Bronchial epithelial cell (primary cell): ENCODE measurements at regions not wholly inside any gene's neighbourhood (a gene's known extent, or its start where the extent isn't known, plus 50 kb on each side); places are given as distances from the start of the nearest gene placed in this dataset.

ENCODE experiments used
- DNase-seq: peaks from one replicate; pipeline ENCODE4 v3.0.0-alpha.2; 2010; ENCODE audit warnings: low read depth
- FAIRE-seq: peaks from 2 replicates; lab custom pipeline; 2011; peaks lifted over from hg19 to GRCh38; lab: Jason Lieb, UNC
- H3K27me3 ChIP-seq: 2 replicates; pipeline ENCODE4 v1.5.1; 2011; ENCODE audit warnings: low read length; ENCODE audit not compliant: control insufficient read depth, insufficient read depth
- H3K36me3 ChIP-seq: 2 replicates; pipeline ENCODE4 v1.5.1; 2011; ENCODE audit warnings: low read length; ENCODE audit not compliant: control insufficient read depth, insufficient read depth
- H3K4me3 ChIP-seq: 2 replicates; pipeline ENCODE4 v1.5.1; 2011; ENCODE audit warnings: mild to moderate bottlenecking, low read depth, low read length, control low read depth
- CTCF ChIP-seq: IDR thresholded peaks from 2 replicates; pipeline ENCODE4 v1.5.1; 2011; ENCODE audit warnings: mild to moderate bottlenecking, moderate library complexity, low read length, control low read depth, inconsistent platforms; ENCODE audit not compliant: insufficient read depth, severe bottlenecking

- FAIRE-seq: no peak
- Histone ChIP-seq H3K36me3 (no peaks in the 10 kb centered on the region), H3K4me3 (no peak overlapping the region), H3K27me3 (no peaks in the 10 kb centered on the region)
- no peak for DNase-seq
- TF ChIP-seq CTCF: no peak
These were observed 106.0 kb downstream of the RPL22L1 start for GRCh38 chr3:170764017-170764416.

DNA sequence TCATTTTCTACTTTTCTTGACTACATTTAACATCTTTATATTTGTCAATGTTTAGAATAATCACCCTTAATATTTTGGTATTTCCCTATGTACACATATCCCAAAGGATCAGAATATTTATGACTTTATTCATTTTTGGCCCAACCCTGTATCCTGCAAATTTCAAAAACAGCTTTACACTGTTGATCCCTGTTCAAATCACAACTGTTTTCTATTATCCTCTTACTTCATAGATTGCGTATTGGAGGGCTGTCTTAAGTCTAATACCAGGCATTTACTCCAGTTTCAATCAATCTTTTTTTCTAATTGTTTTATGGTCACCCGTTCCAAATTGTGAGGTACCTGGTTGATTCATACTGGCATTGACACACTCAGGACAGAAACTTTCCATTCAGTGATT is 107.9 kb downstream of the RPL22L1 start:
- Histone ChIP-seq H3K36me3 (no peaks in the 10 kb centered on the region), H3K4me3 (no peak overlapping the region), H3K27me3 (no peaks in the 10 kb centered on the region)
- FAIRE-seq (no peak), DNase-seq (no peak)
- TF ChIP-seq CTCF: no peak

GRCh38 chr3:170761103-170761502 is 108.9 kb downstream of the RPL22L1 start:
- no peak for FAIRE-seq
- no peaks in the 10 kb centered on the region for H3K36me3 ChIP-seq

DNA sequence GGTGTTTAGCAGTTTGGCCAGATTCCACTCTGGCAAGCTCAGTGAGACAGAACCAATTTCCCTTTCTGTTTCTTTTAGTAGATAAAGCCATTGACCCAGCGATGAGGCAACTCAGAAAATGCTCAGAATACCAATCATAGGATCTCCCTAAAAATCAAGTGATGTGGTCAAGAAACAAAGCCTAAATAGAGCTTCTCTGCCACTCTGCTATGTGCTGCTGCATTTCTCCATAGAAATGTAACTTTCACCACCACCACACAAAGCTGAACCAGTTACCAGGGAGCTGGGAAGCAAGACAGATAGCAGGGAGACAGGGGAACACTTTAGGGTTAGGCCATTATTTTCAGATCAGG is 109.8 kb downstream of the RPL22L1 start:
- Histone ChIP-seq H3K27me3 (no peaks in the 10 kb centered on the region), H3K36me3 (no peaks in the 10 kb centered on the region), H3K4me3 (no peak overlapping the region)
- peak; percentile 7 for FAIRE-seq
- DNase-seq: no peak
- no peak for TF ChIP-seq CTCF

More at GRCh38 chr3:170761103-170761502, 108.9 kb downstream of the RPL22L1 start:
- no peak overlapping the region for H3K4me3 ChIP-seq
- TF ChIP-seq CTCF: no peak
- peak; percentile 87 for DNase-seq
- H3K27me3 ChIP-seq: no peaks in the 10 kb centered on the region

DNA sequence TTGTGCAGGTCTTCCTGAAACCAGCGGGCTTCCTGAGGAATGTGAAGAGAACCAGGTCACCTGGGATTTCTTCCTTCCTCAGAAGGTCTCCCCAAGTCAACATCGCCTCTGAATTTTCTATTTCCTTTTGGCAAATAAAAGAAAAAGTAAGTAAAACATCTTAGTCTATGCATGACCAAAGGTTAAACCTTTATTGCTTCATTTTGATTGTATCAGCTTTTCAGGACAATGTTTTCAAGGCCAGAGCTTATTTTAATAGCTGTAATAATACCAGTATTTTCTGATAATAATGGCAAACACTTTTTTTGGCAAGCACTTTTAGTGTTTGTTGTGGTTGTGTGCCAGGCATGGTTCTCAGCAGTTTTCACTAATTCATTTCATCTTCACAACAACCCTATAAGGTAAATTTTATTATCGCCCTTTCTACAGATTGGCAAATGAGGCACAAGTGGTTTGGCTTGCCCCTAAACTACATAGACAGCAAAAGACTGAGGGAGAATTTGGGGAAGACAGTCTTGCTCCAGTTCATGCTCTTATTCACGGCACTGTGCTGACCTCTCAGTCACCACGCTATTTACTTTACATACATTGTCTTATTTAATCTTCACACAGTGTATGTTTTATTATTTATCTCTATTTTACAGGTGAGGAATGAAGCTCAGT is 110.4 kb downstream of the RPL22L1 start:
- no peak for TF ChIP-seq CTCF
- FAIRE-seq (no peak), DNase-seq (no peak)
- H3K27me3 ChIP-seq: no peaks in the 10 kb centered on the region
- H3K4me3 ChIP-seq: no peak overlapping the region
- no peaks in the 10 kb centered on the region for H3K36me3 ChIP-seq

- TF ChIP-seq CTCF: no peak
- H3K4me3 ChIP-seq: no peak overlapping the region
- no peaks in the 10 kb centered on the region for H3K36me3 ChIP-seq
- H3K27me3 ChIP-seq: no peaks in the 10 kb centered on the region
- FAIRE-seq: no peak
- no peak for DNase-seq
These were observed 113.0 kb downstream of the RPL22L1 start for GRCh38 chr3:170757038-170757437.
